HepG2 (cell line): ENCODE measurements at regions not wholly inside any gene's neighbourhood (a gene's known extent, or its start where the extent isn't known, plus 50 kb on each side); places are given as distances from the start of the nearest gene placed in this dataset.

Experiments
- ATAC-seq: fragments of 200-7000 bp; cut with Tn5 transposase; 3 replicates; pipeline ENCODE4 v1.9.1; 2020; ENCODE audit warnings: mild to moderate bottlenecking, moderate library complexity
- BruUV-seq: library from RNA; stranded (reverse); fragments of 400-500 nt; replicated peaks from 2 replicates; lab custom pipeline; 2021; lab: Mats Ljungman, UMichigan
- CTCF ChIA-PET: fragments of 300-600 bp; formaldehyde crosslinking; extraction: SDS; loops from one replicate; lab custom pipeline; 2021; ENCODE audit warnings: low total read pairs, inconsistent platforms, low intra/inter-chr PET ratio; lab: Yijun Ruan, JAX
- POLR2A ChIA-PET: fragments of 350-600 bp; sonication (Branson Sonifier 250); formaldehyde crosslinking; loops from one replicate; lab custom pipeline; 2020; ENCODE audit warnings: antibody characterized with exemption, inconsistent platforms; lab: Yijun Ruan, JAX
- DNase-seq: peaks from one replicate; pipeline ENCODE4 v3.0.0-alpha.2; 2015; ENCODE audit warnings: low spot score
- FAIRE-seq: peaks from 3 replicates; lab custom pipeline; 2011; peaks lifted over from hg19 to GRCh38; lab: Jason Lieb, UNC
- H2AFZ ChIP-seq: one replicate; pipeline ENCODE4 v1.6.1; 2011; ENCODE audit warnings: low read length, inconsistent platforms
- H3K27ac ChIP-seq: fragments of 300-600 bp; 3 replicates; pipeline ENCODE4 v1.8.0; 2011; ENCODE audit warnings: mixed run types, mild to moderate bottlenecking, mixed read lengths, low read length, inconsistent platforms; ENCODE audit not compliant: insufficient read depth; ENCODE audit errors: extremely low read length
- H3K27me3 ChIP-seq, 2 experiments: fragments of 200-600 bp in 1 of 2; 2 replicates in 1 of 2; 3 replicates in 1 of 2; pipeline versions ENCODE4 v1.6.0 to v1.8.0; 2011; ENCODE audit warnings: low read length in 2 of 2, mild to moderate bottlenecking in 2 of 2, moderate library complexity in 2 of 2, inconsistent platforms in 1 of 2; ENCODE audit not compliant: insufficient read depth in 2 of 2, control insufficient read depth in 1 of 2
- H3K36me3 ChIP-seq, 2 experiments: fragments of 200-600 bp in 1 of 2; replicated peaks in 1 of 2; 2 replicates in 1 of 2; 3 replicates in 1 of 2; pipeline versions ENCODE4 v1.5.1 to v1.8.0; 2011; ENCODE audit warnings: low read length in 2 of 2, inconsistent platforms in 1 of 2; ENCODE audit not compliant: insufficient read depth in 2 of 2, control insufficient read depth in 1 of 2
- H3K4me1 ChIP-seq: 2 replicates; pipeline ENCODE4 v1.5.1; 2012; ENCODE audit warnings: low read length, inconsistent platforms; ENCODE audit not compliant: insufficient read depth
- H3K4me2 ChIP-seq: 2 replicates; pipeline ENCODE4 v1.6.0; 2011; ENCODE audit warnings: low read depth, low read length, inconsistent platforms
- H3K4me3 ChIP-seq, 3 experiments: fragments of 200-600 bp in 1 of 3; sonication (generic), shearing (Covaris generic) in 1 of 3; replicated peaks in 1 of 3; 2 replicates each; pipeline ENCODE4 v1.5.1; 2011 to 2016; ENCODE audit warnings: low read length in 3 of 3, inconsistent platforms in 2 of 3, low read depth in 2 of 3, mild to moderate bottlenecking in 2 of 3, control low read depth in 1 of 3, mixed read lengths in 1 of 3; ENCODE audit not compliant: insufficient read depth in 1 of 3
- H3K79me2 ChIP-seq: one replicate; pipeline ENCODE4 v1.6.1; 2011; ENCODE audit warnings: low read length, inconsistent platforms; ENCODE audit not compliant: insufficient read depth
- H3K9ac ChIP-seq: 2 replicates; pipeline ENCODE4 v1.6.0; 2011; ENCODE audit warnings: mild to moderate bottlenecking, low read depth, low read length, inconsistent platforms; ENCODE audit not compliant: insufficient read depth
- H3K9me3 ChIP-seq: 2 replicates; pipeline ENCODE4 v1.5.1; 2012; ENCODE audit warnings: mild to moderate bottlenecking, low read length
- H4K20me1 ChIP-seq: 2 replicates; pipeline ENCODE4 v1.6.0; 2011; ENCODE audit warnings: inconsistent platforms, mild to moderate bottlenecking, low read length, moderate library complexity; ENCODE audit not compliant: insufficient read depth
- DR1 ChIP-seq: sonication (generic); formaldehyde crosslinking; IDR thresholded peaks from 2 replicates; pipeline ENCODE4 v1.8.0; 2021; ENCODE audit warnings: mild to moderate bottlenecking, missing genetic modification reagents, inconsistent platforms
- FOXK1 ChIP-seq: sonication (generic); formaldehyde crosslinking; IDR thresholded peaks from 2 replicates; pipeline ENCODE4 v1.4.0; 2020; ENCODE audit warnings: low read depth, missing genetic modification reagents, borderline replicate concordance
- IKZF1 ChIP-seq: fragments of 450-650 bp; IDR thresholded peaks from 2 replicates; pipeline ENCODE4 v1.7.1; 2016
- MLX ChIP-seq: IDR thresholded peaks from 2 replicates; pipeline ENCODE4 v1.6.1; 2016
- PLRG1 ChIP-seq: fragments of 450-650 bp; conservative IDR thresholded peaks from 2 replicates; pipeline ENCODE4 v1.6.1; 2016
- RBM39 ChIP-seq: fragments of 200-400 bp; formaldehyde crosslinking; IDR thresholded peaks from one replicate; pipeline ENCODE4 v1.6.1; 2018; ENCODE audit warnings: antibody characterized with exemption, mild to moderate bottlenecking, low read depth, low read length; ENCODE audit not compliant: poor library complexity, severe bottlenecking
- SNAPC2 ChIP-seq: sonication (generic); formaldehyde crosslinking; IDR thresholded peaks from 2 replicates; pipeline ENCODE4 v1.8.1; 2022; ENCODE audit warnings: mild to moderate bottlenecking, missing genetic modification reagents
- ZFP36L2 ChIP-seq: sonication (generic); formaldehyde crosslinking; IDR thresholded peaks from 2 replicates; pipeline ENCODE4 v1.4.0; 2020; ENCODE audit warnings: missing genetic modification reagents
- ZFP62 ChIP-seq: sonication (generic); formaldehyde crosslinking; IDR thresholded peaks from 2 replicates; pipeline ENCODE4 v1.4.0; 2020; ENCODE audit warnings: missing genetic modification reagents
- ZNF333 ChIP-seq: sonication (generic); formaldehyde crosslinking; IDR thresholded peaks from 2 replicates; pipeline ENCODE4 v1.4.0; 2020; ENCODE audit warnings: mild to moderate bottlenecking, missing genetic modification reagents, borderline replicate concordance
- ZNF598 ChIP-seq: sonication (generic); formaldehyde crosslinking; IDR thresholded peaks from 2 replicates; pipeline ENCODE4 v1.5.1; 2020; ENCODE audit warnings: mild to moderate bottlenecking, missing genetic modification reagents, borderline replicate concordance
- ZNF678 ChIP-seq: sonication (generic); formaldehyde crosslinking; IDR thresholded peaks from 2 replicates; pipeline ENCODE4 v1.4.0; 2020; ENCODE audit warnings: mild to moderate bottlenecking, missing genetic modification reagents
- ZNF720 ChIP-seq: sonication (generic); formaldehyde crosslinking; IDR thresholded peaks from 2 replicates; pipeline ENCODE4 v1.4.0; 2020; ENCODE audit warnings: missing genetic modification reagents
- whole genome bisulfite sequencing: methylation state at CpG from one replicate; pipeline ENCODE4 v1.1.6; 2017; ENCODE audit warnings: low lambda C conversion rate; 5-methylcytosine and 5-hydroxymethylcytosine counted together
- in situ Hi-C: cut with HindIII; loops from 2 replicates; pipeline ENCODE4 v1.10.0; 2017; ENCODE audit warnings: low pct_unique_long_range_greater_than_20kb; ENCODE audit not compliant: extremely low pct_ligation_motif_present
- intact Hi-C: fragments of 100-400 bp; cut with micrococcal nuclease; formaldehyde crosslinking; loops from one replicate; pipeline ENCODE4 v1.10.0; 2022; ENCODE audit not compliant: unreplicated experiment
- TF ChIP-seq, protein P1 (sequence below): sonication (generic); formaldehyde crosslinking; IDR thresholded peaks from 2 replicates; pipeline ENCODE4 v1.5.0; 2020; ENCODE audit warnings: missing genetic modification reagents
- TF ChIP-seq, protein P2 (sequence below): sonication (generic); formaldehyde crosslinking; IDR thresholded peaks from 2 replicates; pipeline ENCODE4 v1.4.0; 2020; ENCODE audit warnings: missing genetic modification reagents
- TF ChIP-seq, protein P3 (sequence below), 2 experiments: sonication (generic) in 1 of 2; formaldehyde crosslinking in 1 of 2; IDR thresholded peaks; 2 replicates each; pipeline versions ENCODE4 v1.4.0 to v1.6.1; 2018 to 2020; ENCODE audit warnings: missing genetic modification reagents in 2 of 2, borderline replicate concordance in 1 of 2, low read depth in 1 of 2, mild to moderate bottlenecking in 1 of 2, missing biosample characterization in 1 of 2

DNA sequence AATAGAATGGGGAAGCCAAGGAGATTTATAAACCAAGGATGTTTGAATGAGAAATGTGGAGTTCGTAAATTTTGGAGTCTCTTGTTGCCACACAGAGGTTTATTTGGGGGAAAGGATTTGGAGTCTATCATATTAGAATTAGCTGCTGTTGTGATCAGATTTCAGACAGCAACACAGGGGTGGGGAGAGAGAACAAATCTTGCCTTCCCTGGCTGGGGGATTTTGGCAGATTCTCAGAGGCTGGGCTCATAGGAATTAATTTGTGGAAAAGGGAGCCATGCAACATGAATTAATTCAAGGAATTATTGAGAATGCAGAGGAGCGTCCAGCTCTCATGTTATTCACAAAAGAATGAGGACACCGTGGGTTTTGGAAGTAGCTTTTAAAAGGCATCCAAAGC, 73.9 kb upstream of the PRMT8 start (continued):
- TF ChIP-seq, protein P1, sequence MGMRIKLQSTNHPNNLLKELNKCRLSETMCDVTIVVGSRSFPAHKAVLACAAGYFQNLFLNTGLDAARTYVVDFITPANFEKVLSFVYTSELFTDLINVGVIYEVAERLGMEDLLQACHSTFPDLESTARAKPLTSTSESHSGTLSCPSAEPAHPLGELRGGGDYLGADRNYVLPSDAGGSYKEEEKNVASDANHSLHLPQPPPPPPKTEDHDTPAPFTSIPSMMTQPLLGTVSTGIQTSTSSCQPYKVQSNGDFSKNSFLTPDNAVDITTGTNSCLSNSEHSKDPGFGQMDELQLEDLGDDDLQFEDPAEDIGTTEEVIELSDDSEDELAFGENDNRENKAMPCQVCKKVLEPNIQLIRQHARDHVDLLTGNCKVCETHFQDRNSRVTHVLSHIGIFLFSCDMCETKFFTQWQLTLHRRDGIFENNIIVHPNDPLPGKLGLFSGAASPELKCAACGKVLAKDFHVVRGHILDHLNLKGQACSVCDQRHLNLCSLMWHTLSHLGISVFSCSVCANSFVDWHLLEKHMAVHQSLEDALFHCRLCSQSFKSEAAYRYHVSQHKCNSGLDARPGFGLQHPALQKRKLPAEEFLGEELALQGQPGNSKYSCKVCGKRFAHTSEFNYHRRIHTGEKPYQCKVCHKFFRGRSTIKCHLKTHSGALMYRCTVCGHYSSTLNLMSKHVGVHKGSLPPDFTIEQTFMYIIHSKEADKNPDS (CRISPR knock-in tag), result no peak
- TF ChIP-seq ZFP36L2, result no peak
- no peak for TF ChIP-seq ZNF678 (CRISPR knock-in tag)
- TF ChIP-seq, protein P2, sequence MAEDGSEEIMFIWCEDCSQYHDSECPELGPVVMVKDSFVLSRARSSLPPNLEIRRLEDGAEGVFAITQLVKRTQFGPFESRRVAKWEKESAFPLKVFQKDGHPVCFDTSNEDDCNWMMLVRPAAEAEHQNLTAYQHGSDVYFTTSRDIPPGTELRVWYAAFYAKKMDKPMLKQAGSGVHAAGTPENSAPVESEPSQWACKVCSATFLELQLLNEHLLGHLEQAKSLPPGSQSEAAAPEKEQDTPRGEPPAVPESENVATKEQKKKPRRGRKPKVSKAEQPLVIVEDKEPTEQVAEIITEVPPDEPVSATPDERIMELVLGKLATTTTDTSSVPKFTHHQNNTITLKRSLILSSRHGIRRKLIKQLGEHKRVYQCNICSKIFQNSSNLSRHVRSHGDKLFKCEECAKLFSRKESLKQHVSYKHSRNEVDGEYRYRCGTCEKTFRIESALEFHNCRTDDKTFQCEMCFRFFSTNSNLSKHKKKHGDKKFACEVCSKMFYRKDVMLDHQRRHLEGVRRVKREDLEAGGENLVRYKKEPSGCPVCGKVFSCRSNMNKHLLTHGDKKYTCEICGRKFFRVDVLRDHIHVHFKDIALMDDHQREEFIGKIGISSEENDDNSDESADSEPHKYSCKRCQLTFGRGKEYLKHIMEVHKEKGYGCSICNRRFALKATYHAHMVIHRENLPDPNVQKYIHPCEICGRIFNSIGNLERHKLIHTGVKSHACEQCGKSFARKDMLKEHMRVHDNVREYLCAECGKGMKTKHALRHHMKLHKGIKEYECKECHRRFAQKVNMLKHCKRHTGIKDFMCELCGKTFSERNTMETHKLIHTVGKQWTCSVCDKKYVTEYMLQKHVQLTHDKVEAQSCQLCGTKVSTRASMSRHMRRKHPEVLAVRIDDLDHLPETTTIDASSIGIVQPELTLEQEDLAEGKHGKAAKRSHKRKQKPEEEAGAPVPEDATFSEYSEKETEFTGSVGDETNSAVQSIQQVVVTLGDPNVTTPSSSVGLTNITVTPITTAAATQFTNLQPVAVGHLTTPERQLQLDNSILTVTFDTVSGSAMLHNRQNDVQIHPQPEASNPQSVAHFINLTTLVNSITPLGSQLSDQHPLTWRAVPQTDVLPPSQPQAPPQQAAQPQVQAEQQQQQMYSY, result no peak
- no peak for TF ChIP-seq ZNF598 (CRISPR knock-in tag)
- TF ChIP-seq ZNF333 (CRISPR knock-in tag), result no peak
- TF ChIP-seq FOXK1, result no peak
- TF ChIP-seq SNAPC2 (CRISPR knock-in tag), result no peak

GRCh38 chr12:3417937-3418462, 73.0 kb upstream of the PRMT8 start:
- FAIRE-seq (no peak), ATAC-seq (no peak), DNase-seq (no peak)
- Histone ChIP-seq H3K4me1 (no peaks in the 10 kb centered on the region), H3K9me3 (no peaks in the 10 kb centered on the region), H3K27me3 (peaks cover 0 to 26% of the 10 kb centered on the region in 2 experiments; a peak in 3 of 5 replicates), H2AFZ (no peak overlapping the region), H3K36me3 (no peaks in the 10 kb centered on the region), H3K79me2 (no peaks in the 10 kb centered on the region), H3K27ac (no peak overlapping the region), H4K20me1 (no peaks in the 10 kb centered on the region), H3K4me2 (no peak overlapping the region), H3K4me3 (no peak overlapping the region), H3K9ac (no peak overlapping the region)
- BruUV-seq, result no TSS peak
- in situ Hi-C loops (no loop called here), intact Hi-C loops (no loop called here)
- ChIA-PET POLR2A (no interaction called here), CTCF (no interaction called here)
- WGBS, result 27% methylated on average over 3 of the region's 3 CpGs
- TF ChIP-seq MLX (CRISPR knock-in tag), result no peak
- TF ChIP-seq ZFP62 (CRISPR knock-in tag), result no peak
- TF ChIP-seq IKZF1, result no peak
- TF ChIP-seq RBM39, result no peak
- TF ChIP-seq DR1 (CRISPR knock-in tag), result no peak
- TF ChIP-seq, protein P3, sequence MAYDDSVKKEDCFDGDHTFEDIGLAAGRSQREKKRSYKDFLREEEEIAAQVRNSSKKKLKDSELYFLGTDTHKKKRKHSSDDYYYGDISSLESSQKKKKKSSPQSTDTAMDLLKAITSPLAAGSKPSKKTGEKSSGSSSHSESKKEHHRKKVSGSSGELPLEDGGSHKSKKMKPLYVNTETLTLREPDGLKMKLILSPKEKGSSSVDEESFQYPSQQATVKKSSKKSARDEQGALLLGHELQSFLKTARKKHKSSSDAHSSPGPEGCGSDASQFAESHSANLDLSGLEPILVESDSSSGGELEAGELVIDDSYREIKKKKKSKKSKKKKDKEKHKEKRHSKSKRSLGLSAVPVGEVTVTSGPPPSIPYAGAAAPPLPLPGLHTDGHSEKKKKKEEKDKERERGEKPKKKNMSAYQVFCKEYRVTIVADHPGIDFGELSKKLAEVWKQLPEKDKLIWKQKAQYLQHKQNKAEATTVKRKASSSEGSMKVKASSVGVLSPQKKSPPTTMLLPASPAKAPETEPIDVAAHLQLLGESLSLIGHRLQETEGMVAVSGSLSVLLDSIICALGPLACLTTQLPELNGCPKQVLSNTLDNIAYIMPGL (CRISPR knock-in tag; IDR thresholded peaks at IDR 0.05; ENCODE audit: borderline replicate concordance in 1 of 2, low read depth in 1 of 2), result no peak
- TF ChIP-seq ZNF720 (CRISPR knock-in tag), result no peak
- TF ChIP-seq PLRG1, result no peak
